ENCODE measurements at regions not wholly inside any gene's neighbourhood (a gene's known extent, or its start where the extent isn't known, plus 50 kb on each side); places are given as distances from the start of the nearest gene placed in this dataset.

GRCh38 chr14:25108959-25109358, 59.0 kb upstream of the STXBP6 start:
- no peaks in the 10 kb centered on the region for H3K36me3 ChIP-seq (ENCODE audit: low read depth, low read length)
- intact Hi-C loops (cut with micrococcal nuclease): no loop called here
- CTCF ChIA-PET: no interaction called here
- H3K4me3 ChIP-seq (ENCODE audit: low read length): no peak overlapping the region
- no peaks in the 10 kb centered on the region for H3K27me3 ChIP-seq (ENCODE audit: low read length)
- H3K4me2 ChIP-seq (ENCODE audit: low read length): no peak overlapping the region
- no peak overlapping the region for H2AFZ ChIP-seq (ENCODE audit: low read length)
- no TSS peak for BruUV-seq (replicated peaks)
- H3K9me3 ChIP-seq (ENCODE audit: low read length): 0 out of 2 replicates have a peak, but pooled peaks cover 6% of the 10 kb centered on the region
- H3K27ac ChIP-seq (ENCODE audit: low read length): no peak overlapping the region
- no peaks in the 10 kb centered on the region for H3K9me2 ChIP-seq (replicated peaks; ENCODE audit: low read length)
- H3K9ac ChIP-seq (ENCODE audit: low read length): no peak overlapping the region
- H4K20me1 ChIP-seq (ENCODE audit: low read length): no peaks in the 10 kb centered on the region
- POLR2A ChIA-PET (ENCODE audit: unreplicated experiment): no interaction called here
- no peak for TF ChIP-seq EZH2phosphoT487 (IDR thresholded peaks at IDR 0.05; ENCODE audit: borderline replicate concordance, low read length)
- no peak for TF ChIP-seq EZH2 (IDR thresholded peaks at IDR 0.05; ENCODE audit: low read length, unreplicated experiment)
- TF ChIP-seq CTCF (conservative IDR thresholded peaks at IDR 0.05; ENCODE audit: low read depth, low read length): no peak
- ATAC-seq (no peak), DNase-seq (no peak)
- no peaks in the 10 kb centered on the region for H3F3A ChIP-seq (ENCODE audit: low read length, unreplicated experiment)
- no peaks in the 10 kb centered on the region for H3K79me2 ChIP-seq (ENCODE audit: low read length)
- H3K4me1 ChIP-seq (ENCODE audit: insufficient read depth, low read length): no peaks in the 10 kb centered on the region

GRCh38 chr14:25108291-25108690, 58.3 kb upstream of the STXBP6 start:
- ChIA-PET POLR2A (ENCODE audit: unreplicated experiment) (no interaction called here), CTCF (no interaction called here)

GRCh38 chr14:25103820-25104219, 53.9 kb upstream of the STXBP6 start:
- no TSS peak for BruUV-seq (replicated peaks)
- Histone ChIP-seq H3K9me3 (ENCODE audit: low read length) (no peaks in the 10 kb centered on the region), H3K4me3 (ENCODE audit: low read length) (no peak overlapping the region), H3K4me1 (ENCODE audit: insufficient read depth, low read length) (no peaks in the 10 kb centered on the region), H3K79me2 (ENCODE audit: low read length) (no peaks in the 10 kb centered on the region), H3K9ac (ENCODE audit: low read length) (no peak overlapping the region), H2AFZ (ENCODE audit: low read length) (no peak overlapping the region), H3K9me2 (replicated peaks; ENCODE audit: low read length) (no peaks in the 10 kb centered on the region), H3K36me3 (ENCODE audit: low read depth, low read length) (no peaks in the 10 kb centered on the region), H3K4me2 (ENCODE audit: low read length) (no peak overlapping the region), H3K27ac (ENCODE audit: low read length) (no peak overlapping the region), H3F3A (ENCODE audit: low read length, unreplicated experiment) (no peaks in the 10 kb centered on the region), H4K20me1 (ENCODE audit: low read length) (no peaks in the 10 kb centered on the region), H3K27me3 (ENCODE audit: low read length) (no peaks in the 10 kb centered on the region)
- ATAC-seq (no peak), DNase-seq (no peak)
- ChIA-PET CTCF (no interaction called here), POLR2A (ENCODE audit: unreplicated experiment) (no interaction called here)
- TF ChIP-seq EZH2phosphoT487 (IDR thresholded peaks at IDR 0.05; ENCODE audit: borderline replicate concordance, low read length): no peak
- no peak for TF ChIP-seq EZH2 (IDR thresholded peaks at IDR 0.05; ENCODE audit: low read length, unreplicated experiment)
- TF ChIP-seq CTCF (conservative IDR thresholded peaks at IDR 0.05; ENCODE audit: low read depth, low read length): no peak
- intact Hi-C loops (cut with micrococcal nuclease): no loop called here

More at GRCh38 chr14:25108291-25108690, 58.3 kb upstream of the STXBP6 start:
- no TSS peak for BruUV-seq (replicated peaks)
- no peak overlapping the region for H3K4me2 ChIP-seq (ENCODE audit: low read length)
- H3K79me2 ChIP-seq (ENCODE audit: low read length): no peaks in the 10 kb centered on the region
- TF ChIP-seq EZH2phosphoT487 (IDR thresholded peaks at IDR 0.05; ENCODE audit: borderline replicate concordance, low read length) (no peak), CTCF (conservative IDR thresholded peaks at IDR 0.05; ENCODE audit: low read depth, low read length) (no peak), EZH2 (IDR thresholded peaks at IDR 0.05; ENCODE audit: low read length, unreplicated experiment) (no peak)
- H3K4me3 ChIP-seq (ENCODE audit: low read length): no peak overlapping the region
- 0 out of 2 replicates have a peak, but pooled peaks cover 4% of the 10 kb centered on the region for H3K9me3 ChIP-seq (ENCODE audit: low read length)
- ATAC-seq: no peak
- H3K36me3 ChIP-seq (ENCODE audit: low read depth, low read length): no peaks in the 10 kb centered on the region
- H3F3A ChIP-seq (ENCODE audit: low read length, unreplicated experiment): no peaks in the 10 kb centered on the region
- no peaks in the 10 kb centered on the region for H4K20me1 ChIP-seq (ENCODE audit: low read length)
- no peak overlapping the region for H2AFZ ChIP-seq (ENCODE audit: low read length)
- DNase-seq: no peak
- no peaks in the 10 kb centered on the region for H3K9me2 ChIP-seq (replicated peaks; ENCODE audit: low read length)
- no peak overlapping the region for H3K9ac ChIP-seq (ENCODE audit: low read length)
- intact Hi-C loops (cut with micrococcal nuclease): no loop called here
- H3K27ac ChIP-seq (ENCODE audit: low read length): no peak overlapping the region
- H3K4me1 ChIP-seq (ENCODE audit: insufficient read depth, low read length): no peaks in the 10 kb centered on the region
- no peaks in the 10 kb centered on the region for H3K27me3 ChIP-seq (ENCODE audit: low read length)

Data from PC-3 (cell line).